HCT116 (cell line): ENCODE measurements at regions not wholly inside any gene's neighbourhood (a gene's known extent, or its start where the extent isn't known, plus 50 kb on each side); places are given as distances from the start of the nearest gene placed in this dataset.

Source experiments
- ATAC-seq: fragments of 200-7000 bp; cut with Tn5 transposase; 2 replicates; pipeline ENCODE4 v1.9.1; 2020; ENCODE audit warnings: mild to moderate bottlenecking, moderate library complexity
- BruUV-seq: library from RNA; stranded (reverse); fragments of 400-500 nt; replicated peaks from 2 replicates; lab custom pipeline; 2021; lab: Mats Ljungman, UMichigan
- CTCF ChIA-PET: fragments of 300-600 bp; sonication (Branson Sonifier 250); formaldehyde crosslinking; loops from one replicate; lab custom pipeline; 2021; ENCODE audit warnings: antibody characterized with exemption; lab: Charles Lee
- POLR2A ChIA-PET: fragments of 300-600, 350-600 bp; sonication (Branson Sonifier 250); formaldehyde crosslinking; loops from one replicate; lab custom pipeline; 2021; ENCODE audit warnings: antibody characterized with exemption; lab: Charles Lee
- RAD21 ChIA-PET, 2 experiments: fragments of 300-600 bp; sonication (Branson Sonifier 250); formaldehyde crosslinking; loops; one replicate each; lab custom pipeline; 2023; ENCODE audit warnings: low total read pairs in 2 of 2; ENCODE audit not compliant: uncharacterized antibody in 2 of 2, unreplicated experiment in 2 of 2, low non-redundant PET in 1 of 2; lab: Charles Lee
- DNase-seq: peaks from one replicate; pipeline ENCODE4 v3.0.0-alpha.2; 2010; ENCODE audit warnings: low read depth, low spot score
- H2AFZ ChIP-seq: fragments of 200-600 bp; shearing (Covaris generic), sonication (generic); 2 replicates; pipeline ENCODE4 v1.6.1; 2017; ENCODE audit warnings: low read depth, mixed run types, mixed read lengths, antibody characterized with exemption, low read length; ENCODE audit not compliant: poor library complexity, severe bottlenecking
- H3K27ac ChIP-seq: 2 replicates; pipeline ENCODE4 v1.5.1; 2012; ENCODE audit warnings: low read depth, low read length
- H3K27me3 ChIP-seq: fragments of 200-600 bp; sonication (generic); 2 replicates; pipeline ENCODE4 v1.6.1; 2016; ENCODE audit warnings: mixed run types, low read length, mixed read lengths; ENCODE audit not compliant: insufficient read depth
- H3K36me3 ChIP-seq, 2 experiments: fragments of 200-500 bp in 1 of 2; fragments of 200-600 bp in 1 of 2; sonication (Bioruptor generic) in 1 of 2; sonication (generic) in 1 of 2; 2 replicates each; pipeline versions ENCODE4 v1.5.1 to v1.6.1; 2014 to 2016; ENCODE audit warnings: low read length in 2 of 2, inconsistent platforms in 1 of 2, mixed read lengths in 1 of 2, mixed run types in 1 of 2; ENCODE audit not compliant: insufficient read depth in 2 of 2, control insufficient read depth in 1 of 2
- H3K4me1 ChIP-seq, 2 experiments: fragments of 200-600 bp in 1 of 2; sonication (generic) in 1 of 2; 2 replicates each; pipeline versions ENCODE4 v1.5.1 to v1.6.1; 2012 to 2017; ENCODE audit warnings: low read length in 2 of 2, inconsistent platforms in 1 of 2, mild to moderate bottlenecking in 1 of 2, mixed read lengths in 1 of 2, mixed run types in 1 of 2, moderate library complexity in 1 of 2; ENCODE audit not compliant: insufficient read depth in 2 of 2, control insufficient read depth in 1 of 2
- H3K4me2 ChIP-seq: fragments of 200-600 bp; sonication (generic); 2 replicates; pipeline ENCODE4 v1.6.1; 2017; ENCODE audit warnings: mixed run types, low read length, mixed read lengths
- H3K4me3 ChIP-seq, 2 experiments: fragments of 200-600 bp in 1 of 2; sonication (generic) in 1 of 2; replicated peaks in 1 of 2; 2 replicates each; pipeline ENCODE4 v1.5.1; 2011 to 2016; ENCODE audit warnings: low read length in 2 of 2, control low read depth in 1 of 2, low read depth in 1 of 2, mild to moderate bottlenecking in 1 of 2, mixed read lengths in 1 of 2, mixed run types in 1 of 2
- H3K79me2 ChIP-seq: fragments of 200-600 bp; sonication (generic); 2 replicates; pipeline ENCODE4 v1.6.1; 2017; ENCODE audit warnings: mild to moderate bottlenecking, mixed run types, low read length, moderate library complexity, mixed read lengths; ENCODE audit not compliant: insufficient read depth
- H3K9ac ChIP-seq: fragments of 200-600 bp; sonication (generic); 2 replicates; pipeline ENCODE4 v1.6.1; 2016; ENCODE audit warnings: low read length, mixed read lengths
- H3K9me2 ChIP-seq: fragments of 200-600 bp; sonication (generic), shearing (Covaris generic); 2 replicates; pipeline ENCODE4 v1.6.1; 2017; ENCODE audit warnings: mixed run types, mild to moderate bottlenecking, moderate library complexity; ENCODE audit not compliant: insufficient read depth
- H3K9me3 ChIP-seq, 2 experiments: fragments of 200-500 bp in 1 of 2; fragments of 200-600 bp in 1 of 2; sonication (Bioruptor generic) in 1 of 2; sonication (generic) in 1 of 2; 2 replicates each; pipeline ENCODE4 v1.6.1; 2014 to 2017; ENCODE audit warnings: low read length in 2 of 2, mixed read lengths in 2 of 2, inconsistent platforms in 1 of 2, low read depth in 1 of 2, mild to moderate bottlenecking in 1 of 2, mixed run types in 1 of 2, moderate library complexity in 1 of 2; ENCODE audit not compliant: control insufficient read depth in 1 of 2, insufficient read depth in 1 of 2
- H4K20me1 ChIP-seq: fragments of 200-600 bp; sonication (generic), shearing (Covaris generic); 2 replicates; pipeline ENCODE4 v1.6.1; 2017; ENCODE audit warnings: mixed run types, mild to moderate bottlenecking, moderate library complexity; ENCODE audit not compliant: insufficient read depth
- ATF3 ChIP-seq: IDR thresholded peaks from 2 replicates; pipeline ENCODE4 v1.6.1; 2012
- CBX3 ChIP-seq: IDR thresholded peaks from 2 replicates; pipeline ENCODE4 v1.6.1; 2012; ENCODE audit warnings: low read depth
- EGR1 ChIP-seq: IDR thresholded peaks from 2 replicates; pipeline ENCODE4 v1.6.1; 2012; ENCODE audit warnings: low read depth
- ELF1 ChIP-seq: IDR thresholded peaks from 2 replicates; pipeline ENCODE4 v1.6.1; 2012; ENCODE audit warnings: low read depth, borderline replicate concordance
- EZH2 ChIP-seq: fragments of 200-600 bp; sonication (generic); IDR thresholded peaks from 2 replicates; pipeline ENCODE4 v1.6.1; 2017; ENCODE audit warnings: antibody characterized with exemption, mixed run types
- EZH2phosphoT487 ChIP-seq: fragments of 200-600 bp; IDR thresholded peaks from 2 replicates; pipeline ENCODE4 v1.6.1; 2018; ENCODE audit warnings: antibody characterized with exemption, borderline replicate concordance
- FOSL1 ChIP-seq: IDR thresholded peaks from 2 replicates; pipeline ENCODE4 v1.6.1; 2012; ENCODE audit warnings: low read depth
- JUND ChIP-seq: IDR thresholded peaks from 2 replicates; pipeline ENCODE4 v1.6.1; 2012
- POLR2A ChIP-seq: IDR thresholded peaks from 2 replicates; pipeline ENCODE4 v1.7.0; 2011; ENCODE audit warnings: borderline replicate concordance; ENCODE audit not compliant: insufficient read depth, insufficient read length; ENCODE audit errors: extremely low read depth
- POLR2AphosphoS5 ChIP-seq: IDR thresholded peaks from 2 replicates; pipeline ENCODE4 v1.6.1; 2011; ENCODE audit warnings: mild to moderate bottlenecking, low read depth, low read length, moderate library complexity
- RAD21 ChIP-seq: IDR thresholded peaks from 2 replicates; pipeline ENCODE4 v1.6.1; 2012; ENCODE audit warnings: low read depth, mild to moderate bottlenecking
- REST ChIP-seq: IDR thresholded peaks from 2 replicates; pipeline ENCODE4 v1.6.1; 2012; ENCODE audit warnings: low read depth
- SIN3A ChIP-seq: IDR thresholded peaks from 2 replicates; pipeline ENCODE4 v1.6.1; 2012; ENCODE audit warnings: low read depth
- SP1 ChIP-seq: IDR thresholded peaks from 2 replicates; pipeline ENCODE4 v1.6.1; 2012; ENCODE audit warnings: low read depth
- SRF ChIP-seq: IDR thresholded peaks from 2 replicates; pipeline ENCODE4 v1.6.1; 2012; ENCODE audit warnings: low read depth
- TCF7L2 ChIP-seq: IDR thresholded peaks from 2 replicates; pipeline ENCODE4 v1.7.0; 2011; ENCODE audit warnings: borderline replicate concordance, inconsistent platforms; ENCODE audit not compliant: insufficient read depth, insufficient read length; ENCODE audit errors: extremely low read depth
- YY1 ChIP-seq: IDR thresholded peaks from 2 replicates; pipeline ENCODE4 v1.6.1; 2011; ENCODE audit warnings: low read length, low read depth, moderate library complexity, mild to moderate bottlenecking; ENCODE audit not compliant: insufficient replicate concordance; ENCODE audit errors: extremely low read depth
- intact Hi-C: fragments of 100-400 bp; cut with micrococcal nuclease; formaldehyde crosslinking; loops from 2 replicates; pipeline ENCODE4 v1.10.0; 2022
- TF ChIP-seq, protein P1 (sequence below): IDR thresholded peaks from 2 replicates; pipeline ENCODE4 v1.6.1; 2012
- TF ChIP-seq, protein P2 (sequence below): IDR thresholded peaks from 2 replicates; pipeline ENCODE4 v1.6.1; 2011; ENCODE audit warnings: mild to moderate bottlenecking, low read length, moderate library complexity; ENCODE audit not compliant: insufficient replicate concordance; ENCODE audit errors: extremely low read depth

DNA sequence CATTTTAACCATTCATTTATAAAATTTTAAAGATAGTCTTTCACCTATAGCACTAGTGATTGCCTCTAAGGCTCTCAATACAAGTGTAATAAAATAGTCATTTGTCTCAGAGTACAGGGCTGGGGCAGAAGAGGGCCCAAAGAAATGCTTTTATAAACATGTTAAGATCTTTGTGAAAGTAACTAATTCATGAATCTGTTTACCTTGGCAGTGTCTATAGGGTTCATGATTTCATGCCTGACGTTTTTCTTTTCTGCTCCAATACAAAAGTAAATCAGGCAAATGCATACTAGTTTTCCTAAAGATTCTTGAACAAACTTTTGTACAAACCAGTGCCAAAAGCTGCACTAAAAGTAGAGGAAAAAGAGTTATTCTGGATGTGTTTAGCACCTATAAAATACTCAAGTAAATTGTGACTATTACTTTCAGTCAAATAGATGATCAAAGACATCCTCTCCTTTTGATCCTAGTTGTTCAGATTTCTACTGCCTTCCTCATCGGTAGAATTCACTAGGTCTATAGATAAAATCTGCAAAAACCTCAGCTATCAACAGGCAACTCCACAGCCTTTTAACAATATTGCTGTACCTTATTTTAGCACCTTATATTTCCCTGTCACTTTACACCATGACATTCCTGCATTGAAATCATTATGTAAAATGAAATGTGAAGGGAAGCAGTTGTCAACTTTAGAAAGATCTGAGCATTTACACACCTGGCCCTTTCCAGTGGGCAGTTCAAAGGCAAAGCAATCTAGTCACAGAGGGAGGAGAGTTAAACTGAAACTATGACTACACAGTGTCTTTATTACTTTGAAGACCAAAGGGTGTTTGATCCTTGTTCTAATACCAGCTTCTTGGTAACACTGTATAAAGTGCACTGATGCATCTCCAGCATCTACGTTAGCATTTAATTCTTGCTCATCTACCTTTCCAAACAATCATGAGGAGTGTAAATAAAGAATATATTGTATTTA, 100.0 kb upstream of the MED13 start:
- no peaks in the 10 kb centered on the region for H3K9me3 ChIP-seq
- intact Hi-C loops: no loop called here
- no peaks in the 10 kb centered on the region for H3K27me3 ChIP-seq
- RAD21 ChIA-PET: no interaction called here
- H2AFZ ChIP-seq: peak overlapping the region; percentile 50
- POLR2A ChIA-PET: no interaction called here
- no peaks in the 10 kb centered on the region for H3K9me2 ChIP-seq
- H3K36me3 ChIP-seq: no peaks in the 10 kb centered on the region
- peak overlapping the region; percentile 7 for H3K9ac ChIP-seq
- peak overlapping the region; percentile 4 to 11; a peak in 2 of 4 replicates for H3K4me3 ChIP-seq
- H3K27ac ChIP-seq: peak overlapping the region; percentile 51
- ATAC-seq (peak; percentile 76), DNase-seq (peak; percentile 83)
- CTCF ChIA-PET: interaction anchor here (0.8 kb wide), 1 partner anchor 55 kb away, joined by 3 read pairs; no protein-coding TSS in a partner anchor
- no TSS peak for BruUV-seq
- H3K79me2 ChIP-seq: no peaks in the 10 kb centered on the region
- no peaks in the 10 kb centered on the region for H4K20me1 ChIP-seq
- H3K4me1 ChIP-seq: peaks cover 43 to 70% of the 10 kb centered on the region in 2 experiments
- H3K4me2 ChIP-seq: peak overlapping the region; percentile 61
- TF ChIP-seq YY1: no peak
- TF ChIP-seq ATF3: no peak; the same call in 1 of the 2 replicates
- peak; percentile 85 for TF ChIP-seq JUND
- TF ChIP-seq REST: no peak
- no peak for TF ChIP-seq EZH2phosphoT487
- TF ChIP-seq TCF7L2: peak; percentile 33
- TF ChIP-seq SIN3A: peak; percentile 57; the same call in 1 of the 2 replicates
- no peak for TF ChIP-seq EZH2
- TF ChIP-seq EGR1: peak; percentile 55; the same call in 1 of the 2 replicates
- TF ChIP-seq ELF1: no peak; the same call in 1 of the 2 replicates
- TF ChIP-seq, protein P1, sequence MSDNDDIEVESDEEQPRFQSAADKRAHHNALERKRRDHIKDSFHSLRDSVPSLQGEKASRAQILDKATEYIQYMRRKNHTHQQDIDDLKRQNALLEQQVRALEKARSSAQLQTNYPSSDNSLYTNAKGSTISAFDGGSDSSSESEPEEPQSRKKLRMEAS: peak; percentile 44
- TF ChIP-seq POLR2AphosphoS5: no peak
- peak; percentile 82 for TF ChIP-seq SP1
- TF ChIP-seq, protein P2, sequence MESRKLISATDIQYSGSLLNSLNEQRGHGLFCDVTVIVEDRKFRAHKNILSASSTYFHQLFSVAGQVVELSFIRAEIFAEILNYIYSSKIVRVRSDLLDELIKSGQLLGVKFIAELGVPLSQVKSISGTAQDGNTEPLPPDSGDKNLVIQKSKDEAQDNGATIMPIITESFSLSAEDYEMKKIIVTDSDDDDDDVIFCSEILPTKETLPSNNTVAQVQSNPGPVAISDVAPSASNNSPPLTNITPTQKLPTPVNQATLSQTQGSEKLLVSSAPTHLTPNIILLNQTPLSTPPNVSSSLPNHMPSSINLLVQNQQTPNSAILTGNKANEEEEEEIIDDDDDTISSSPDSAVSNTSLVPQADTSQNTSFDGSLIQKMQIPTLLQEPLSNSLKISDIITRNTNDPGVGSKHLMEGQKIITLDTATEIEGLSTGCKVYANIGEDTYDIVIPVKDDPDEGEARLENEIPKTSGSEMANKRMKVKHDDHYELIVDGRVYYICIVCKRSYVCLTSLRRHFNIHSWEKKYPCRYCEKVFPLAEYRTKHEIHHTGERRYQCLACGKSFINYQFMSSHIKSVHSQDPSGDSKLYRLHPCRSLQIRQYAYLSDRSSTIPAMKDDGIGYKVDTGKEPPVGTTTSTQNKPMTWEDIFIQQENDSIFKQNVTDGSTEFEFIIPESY: no peak
- TF ChIP-seq POLR2A: no peak
- TF ChIP-seq RAD21: no peak
- TF ChIP-seq SRF: no peak
- TF ChIP-seq CBX3: no peak; the same call in 1 of the 2 replicates
- TF ChIP-seq FOSL1: peak; percentile 65
